ENCODE measurements at regions not wholly inside any gene's neighbourhood (a gene's known extent, or its start where the extent isn't known, plus 50 kb on each side); places are given as distances from the start of the nearest gene placed in this dataset.

DNA sequence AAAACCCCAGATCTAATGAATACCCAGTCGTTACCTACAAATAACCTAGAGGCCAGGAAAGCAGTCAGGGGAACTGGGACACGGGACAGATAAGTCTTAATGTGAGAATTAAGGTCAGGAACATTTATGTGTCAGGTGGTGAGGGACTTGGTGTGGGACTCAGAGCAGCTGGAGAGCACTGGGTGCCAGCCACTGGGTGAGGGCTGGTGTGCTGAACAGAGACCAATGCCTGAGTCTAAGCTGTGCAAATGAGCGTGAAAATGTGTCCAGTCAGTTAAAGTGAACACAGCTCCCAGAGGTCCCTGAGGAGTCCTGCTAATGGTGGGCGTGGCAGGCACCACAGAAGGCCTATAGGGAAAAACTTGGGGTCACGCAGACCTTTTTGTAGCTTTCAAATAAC is 225.9 kb downstream of the C1D start:
- TF ChIP-seq POLR2A (IDR thresholded peaks at IDR 0.05) (no peak), CTCF (IDR thresholded peaks at IDR 0.05) (no peak)
